GM23338 (cell line): ENCODE measurements at regions not wholly inside any gene's neighbourhood (a gene's known extent, or its start where the extent isn't known, plus 50 kb on each side); places are given as distances from the start of the nearest gene placed in this dataset.

Experiments
- ATAC-seq: fragments of 200-7000 bp; cut with Tn5 transposase; 3 replicates; pipeline ENCODE4 v1.9.1; 2020
- DNase-seq: peaks from one replicate; pipeline ENCODE4 v3.0.0-alpha.2; 2015; ENCODE audit warnings: low spot score
- H2AFZ ChIP-seq: fragments of 200-600 bp; sonication (generic); 2 replicates; pipeline ENCODE4 v1.8.0; 2016; ENCODE audit warnings: antibody characterized with exemption, mild to moderate bottlenecking, moderate library complexity
- H3F3A ChIP-seq: fragments of 200-600 bp; sonication (generic); replicated peaks from 2 replicates; pipeline ENCODE4 v1.8.0; 2017; ENCODE audit warnings: antibody characterized with exemption, mixed run types, low read depth
- H3K27ac ChIP-seq: fragments of 200-600 bp; sonication (generic); 2 replicates; pipeline ENCODE4 v1.6.1; 2016; ENCODE audit warnings: low read depth
- H3K27me3 ChIP-seq: fragments of 200-600 bp; sonication (generic); 2 replicates; pipeline ENCODE4 v1.8.0; 2016; ENCODE audit warnings: mild to moderate bottlenecking, mixed run types, moderate library complexity; ENCODE audit not compliant: insufficient read depth
- H3K36me3 ChIP-seq: fragments of 200-600 bp; sonication (generic); 2 replicates; pipeline ENCODE4 v1.8.0; 2016; ENCODE audit warnings: mild to moderate bottlenecking; ENCODE audit not compliant: insufficient read depth
- H3K4me1 ChIP-seq: fragments of 200-600 bp; sonication (generic); 2 replicates; pipeline ENCODE4 v1.8.0; 2016; ENCODE audit warnings: mild to moderate bottlenecking, moderate library complexity; ENCODE audit not compliant: insufficient read depth
- H3K4me2 ChIP-seq: fragments of 200-600 bp; sonication (generic); 2 replicates; pipeline ENCODE4 v1.7.1; 2017; ENCODE audit warnings: mixed run types
- H3K4me3 ChIP-seq: fragments of 200-600 bp; sonication (generic); 2 replicates; pipeline ENCODE4 v1.6.1; 2016; ENCODE audit warnings: mixed run types
- H3K79me2 ChIP-seq: fragments of 200-600 bp; sonication (generic); replicated peaks from 2 replicates; pipeline ENCODE4 v1.8.0; 2017; ENCODE audit warnings: mild to moderate bottlenecking; ENCODE audit not compliant: insufficient read depth
- H3K9me2 ChIP-seq: fragments of 200-600 bp; sonication (generic); 2 replicates; pipeline ENCODE4 v1.8.0; 2017; ENCODE audit not compliant: insufficient read depth
- H4K20me1 ChIP-seq: fragments of 200-600 bp; sonication (generic); replicated peaks from 2 replicates; pipeline ENCODE4 v1.8.0; 2017; ENCODE audit warnings: mild to moderate bottlenecking; ENCODE audit not compliant: insufficient read depth
- H3K27ac Mint-ChIP-seq: 2 replicates; pipeline ENCODE4 v1.8.0; 2020; ENCODE audit warnings: inconsistent platforms, mild to moderate bottlenecking, moderate library complexity, mixed read lengths
- H3K27me3 Mint-ChIP-seq: 3 replicates; pipeline ENCODE4 v1.8.0; 2022; ENCODE audit warnings: low read depth, mild to moderate bottlenecking, moderate library complexity, mixed read lengths, inconsistent platforms; ENCODE audit not compliant: insufficient read depth, poor library complexity
- H3K36me3 Mint-ChIP-seq: 3 replicates; pipeline ENCODE4 v1.8.0; 2021; ENCODE audit warnings: low read depth, mild to moderate bottlenecking, inconsistent platforms, moderate library complexity, mixed read lengths
- H3K4me1 Mint-ChIP-seq: 3 replicates; pipeline ENCODE4 v1.8.0; 2020; ENCODE audit warnings: mild to moderate bottlenecking, inconsistent platforms, mixed read lengths
- H3K4me3 Mint-ChIP-seq: 3 replicates; pipeline ENCODE4 v1.8.0; 2021; ENCODE audit warnings: moderate library complexity, mild to moderate bottlenecking, inconsistent platforms, mixed read lengths
- H3K9me3 Mint-ChIP-seq: 3 replicates; pipeline ENCODE4 v1.8.0; 2020; ENCODE audit warnings: moderate library complexity, mild to moderate bottlenecking, inconsistent platforms, mixed read lengths
- CREB1 ChIP-seq: fragments of 250-450 bp; sonication (Bioruptor Pico); IDR thresholded peaks from 2 replicates; pipeline ENCODE4 v1.5.0; 2020; ENCODE audit warnings: low read depth, mild to moderate bottlenecking, moderate library complexity
- CTCF ChIP-seq, 2 experiments: fragments of 200-600 bp in 1 of 2; sonication (generic) in 1 of 2; conservative IDR thresholded peaks; 2 replicates each; pipeline versions ENCODE4 v1.5.1 to v1.6.1; 2016 to 2017; ENCODE audit warnings: antibody characterized with exemption in 2 of 2, low read depth in 2 of 2, mild to moderate bottlenecking in 2 of 2, moderate library complexity in 1 of 2
- EZH2 ChIP-seq: fragments of 200-600 bp; sonication (generic); IDR thresholded peaks from one replicate; pipeline ENCODE4 v1.8.0; 2017; ENCODE audit warnings: antibody characterized with exemption, mild to moderate bottlenecking, low read depth; ENCODE audit not compliant: unreplicated experiment
- EZH2phosphoT487 ChIP-seq: fragments of 200-600 bp; sonication (generic); IDR thresholded peaks from one replicate; pipeline ENCODE4 v1.8.1; 2018; ENCODE audit warnings: antibody characterized with exemption; ENCODE audit not compliant: unreplicated experiment
- JUNB ChIP-seq: IDR thresholded peaks from one replicate; pipeline ENCODE4 v1.6.1; 2016; ENCODE audit warnings: antibody characterized with exemption; ENCODE audit not compliant: unreplicated experiment
- NANOG ChIP-seq: IDR thresholded peaks from 2 replicates; pipeline ENCODE4 v1.6.1; 2016; ENCODE audit warnings: antibody characterized with exemption, borderline replicate concordance
- POLR2AphosphoS5 ChIP-seq: IDR thresholded peaks from 2 replicates; pipeline ENCODE4 v1.6.1; 2016; ENCODE audit warnings: antibody characterized with exemption, low read depth
- STAT1 ChIP-seq: IDR thresholded peaks from one replicate; pipeline ENCODE4 v1.6.1; 2016; ENCODE audit warnings: antibody characterized with exemption; ENCODE audit not compliant: unreplicated experiment
- ZNF114 ChIP-seq: fragments of 250-450 bp; sonication (Bioruptor Pico); IDR thresholded peaks from 2 replicates; pipeline ENCODE4 v1.5.0; 2020; ENCODE audit warnings: mild to moderate bottlenecking, moderate library complexity
- ZNF331 ChIP-seq: fragments of 250-450 bp; sonication (Bioruptor Pico); IDR thresholded peaks from 2 replicates; pipeline ENCODE4 v1.5.0; 2020; ENCODE audit warnings: low read depth, mild to moderate bottlenecking, moderate library complexity
- ZNF462 ChIP-seq: fragments of 250-450 bp; sonication (Bioruptor Pico); IDR thresholded peaks from 2 replicates; pipeline ENCODE4 v1.5.0; 2020; ENCODE audit warnings: mild to moderate bottlenecking, moderate library complexity

GRCh38 chr10:4121502-4122380 lies 336.7 kb upstream of the KLF6 start:
- H3K4me1 Mint-ChIP-seq: peaks cover 4% of the 10 kb centered on the region; the same call in 2 of the 3 replicates

More at GRCh38 chr10:4121502-4122380, 336.7 kb upstream of the KLF6 start:
- H3K4me3 ChIP-seq: no peak overlapping the region
- no peaks in the 10 kb centered on the region for H3K27me3 ChIP-seq
- H3K9me2 ChIP-seq: no peaks in the 10 kb centered on the region
- peak overlapping the region; percentile 83; the same call in 1 of the 2 replicates for H2AFZ ChIP-seq
- no peaks in the 10 kb centered on the region for H4K20me1 ChIP-seq
- H3K4me3 Mint-ChIP-seq: no peak overlapping the region
- no peaks in the 10 kb centered on the region for H3K79me2 ChIP-seq
- H3K27ac ChIP-seq: no peak overlapping the region
- H3F3A ChIP-seq: no peaks in the 10 kb centered on the region
- H3K36me3 Mint-ChIP-seq: peaks cover 6% of the 10 kb centered on the region; the same call in 1 of the 3 replicates
- H3K4me2 ChIP-seq: no peak overlapping the region
- ATAC-seq: no peak
- peaks cover 7% of the 10 kb centered on the region; the same call in 2 of the 3 replicates for H3K9me3 Mint-ChIP-seq
- TF ChIP-seq CTCF (conservative IDR thresholded peaks at IDR 0.05; ENCODE audit: low read depth in 2 of 2): no peak
- TF ChIP-seq ZNF462 (CRISPR knock-in tag): no peak
- no peak for TF ChIP-seq STAT1
- TF ChIP-seq ZNF331 (CRISPR knock-in tag): no peak
- no peak for TF ChIP-seq EZH2phosphoT487
- TF ChIP-seq JUNB: no peak
- TF ChIP-seq POLR2AphosphoS5: no peak
- TF ChIP-seq CREB1 (CRISPR knock-in tag): no peak
- no peak for TF ChIP-seq NANOG
- no peak for TF ChIP-seq EZH2
- TF ChIP-seq ZNF114: no peak
- no peak overlapping the region for H3K27ac Mint-ChIP-seq
- no peak for DNase-seq
- H3K4me1 ChIP-seq: no peaks in the 10 kb centered on the region
- H3K27me3 Mint-ChIP-seq: peaks cover 7% of the 10 kb centered on the region
- H3K36me3 ChIP-seq: no peaks in the 10 kb centered on the region
